ENCODE measurements at regions not wholly inside any gene's neighbourhood (a gene's known extent, or its start where the extent isn't known, plus 50 kb on each side); places are given as distances from the start of the nearest gene placed in this dataset.

DNA sequence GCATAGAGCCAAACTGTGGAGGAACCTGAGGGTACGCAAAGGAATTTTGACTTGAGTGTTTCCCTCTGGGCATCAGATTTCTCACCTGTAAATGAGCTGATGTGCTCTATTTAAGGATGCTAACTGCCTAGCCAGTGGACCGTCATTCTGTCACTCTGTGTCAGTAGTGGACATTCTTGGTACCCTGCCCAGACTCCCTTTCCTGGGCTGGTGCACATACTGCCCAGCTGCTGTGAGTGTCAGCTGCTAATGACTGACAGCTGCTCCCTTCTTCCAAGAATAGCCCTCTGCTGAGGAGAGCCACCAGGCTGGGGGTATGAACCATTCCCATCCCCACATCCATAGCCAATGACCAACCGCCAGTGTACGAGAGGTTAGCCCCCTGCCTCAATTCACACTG is 193.1 kb upstream of the DAB1 start:
- BruUV-seq (replicated peaks) = no TSS peak
- 0% methylated on average over 4 of the region's 4 CpGs for WGBS (ENCODE audit: insufficient coverage, low coverage, missing lambda C conversion rate)

More for the DNA sequence above, 193.1 kb upstream of the DAB1 start:
- Histone ChIP-seq H3K27me3 (ENCODE audit: control insufficient read depth in 2 of 2, insufficient read depth in 2 of 2, low read length in 2 of 2) (0 out of 5 replicates have a peak, but pooled peaks cover 0 to 3% of the 10 kb centered on the region in 2 experiments), H3K9ac (ENCODE audit: insufficient read depth in 1 of 2, low read depth in 2 of 2, low read length in 2 of 2) (no peak overlapping the region), H3K4me2 (ENCODE audit: insufficient read depth, low read length) (no peak overlapping the region), H3K4me3 (no peak overlapping the region), H3K79me2 (ENCODE audit: control insufficient read depth, insufficient read depth, low read length) (no peaks in the 10 kb centered on the region), H2AFZ (ENCODE audit: low read depth, low read length) (no peak overlapping the region), H3K9me1 (ENCODE audit: control insufficient read depth, insufficient read depth, low read length) (no peaks in the 10 kb centered on the region), H3K36me3 (ENCODE audit: control insufficient read depth, insufficient read depth, low read length) (no peaks in the 10 kb centered on the region), H3K4me1 (replicated peaks in 1 of 2; ENCODE audit: control insufficient read depth in 2 of 2, insufficient read depth in 2 of 2, low read length in 2 of 2) (no peaks in the 10 kb centered on the region), H3K9me3 (replicated peaks; ENCODE audit: control insufficient read depth, insufficient read depth, low read depth, low read length) (no peaks in the 10 kb centered on the region), H4K20me1 (replicated peaks; ENCODE audit: control insufficient read depth, insufficient read depth, low read length) (no peaks in the 10 kb centered on the region), H3K27ac (ENCODE audit: extremely low read depth, low read depth, low read length) (no peak overlapping the region)
- ChIA-PET CTCF (ENCODE audit: low intra/inter-chr PET ratio) (no interaction called here), POLR2A (no interaction called here)
- no peak for ATAC-seq
- intact Hi-C loops (cut with micrococcal nuclease) (no loop called here), in situ Hi-C loops (cut with MboI) (no loop called here)
- TF ChIP-seq XRCC4 (IDR thresholded peaks at IDR 0.05; ENCODE audit: extremely low read depth, insufficient read depth, insufficient read length) (no peak), ZNF699 (CRISPR knock-in tag; IDR thresholded peaks at IDR 0.05; ENCODE audit: insufficient replicate concordance) (no peak), GTF2E2 (tag; IDR thresholded peaks at IDR 0.05) (no peak), POLR2AphosphoS5 (IDR thresholded peaks at IDR 0.05; ENCODE audit: control insufficient read depth, insufficient read depth, low read depth, low read length) (no peak), KDM2B (CRISPR knock-in tag; IDR thresholded peaks at IDR 0.05) (no peak), TARDBP (IDR thresholded peaks at IDR 0.05) (no peak), KAT2B (IDR thresholded peaks at IDR 0.05; ENCODE audit: low read depth, low read length) (no peak), BCOR (IDR thresholded peaks at IDR 0.05) (no peak), ZNF785 (CRISPR knock-in tag; IDR thresholded peaks at IDR 0.05) (no peak), ADNP (tag; IDR thresholded peaks at IDR 0.05) (no peak)
- TF ChIP-seq, protein P1, sequence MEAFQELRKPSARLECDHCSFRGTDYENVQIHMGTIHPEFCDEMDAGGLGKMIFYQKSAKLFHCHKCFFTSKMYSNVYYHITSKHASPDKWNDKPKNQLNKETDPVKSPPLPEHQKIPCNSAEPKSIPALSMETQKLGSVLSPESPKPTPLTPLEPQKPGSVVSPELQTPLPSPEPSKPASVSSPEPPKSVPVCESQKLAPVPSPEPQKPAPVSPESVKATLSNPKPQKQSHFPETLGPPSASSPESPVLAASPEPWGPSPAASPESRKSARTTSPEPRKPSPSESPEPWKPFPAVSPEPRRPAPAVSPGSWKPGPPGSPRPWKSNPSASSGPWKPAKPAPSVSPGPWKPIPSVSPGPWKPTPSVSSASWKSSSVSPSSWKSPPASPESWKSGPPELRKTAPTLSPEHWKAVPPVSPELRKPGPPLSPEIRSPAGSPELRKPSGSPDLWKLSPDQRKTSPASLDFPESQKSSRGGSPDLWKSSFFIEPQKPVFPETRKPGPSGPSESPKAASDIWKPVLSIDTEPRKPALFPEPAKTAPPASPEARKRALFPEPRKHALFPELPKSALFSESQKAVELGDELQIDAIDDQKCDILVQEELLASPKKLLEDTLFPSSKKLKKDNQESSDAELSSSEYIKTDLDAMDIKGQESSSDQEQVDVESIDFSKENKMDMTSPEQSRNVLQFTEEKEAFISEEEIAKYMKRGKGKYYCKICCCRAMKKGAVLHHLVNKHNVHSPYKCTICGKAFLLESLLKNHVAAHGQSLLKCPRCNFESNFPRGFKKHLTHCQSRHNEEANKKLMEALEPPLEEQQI (IDR thresholded peaks at IDR 0.05) = no peak
- DNase-seq (ENCODE audit: extremely low read depth in 1 of 4, low spot score in 3 of 4) = no peak
- FAIRE-seq = no peak

All from K562 (cell line).